ENCODE measurements at regions not wholly inside any gene's neighbourhood (a gene's known extent, or its start where the extent isn't known, plus 50 kb on each side); places are given as distances from the start of the nearest gene placed in this dataset.

GRCh38 chr3:43159131-43159875 is 53.4 kb upstream of the POMGNT2 start:
- no peak for ATAC-seq
- Mint-ChIP-seq H3K27ac (no peak overlapping the region), H3K4me3 (no peak overlapping the region), H3K9me3 (no peaks in the 10 kb centered on the region), H3K36me3 (no peaks in the 10 kb centered on the region), H3K4me1 (peaks cover 22% of the 10 kb centered on the region)
- peak in 1 of 2 donors; percentile 45 for DNase-seq (ENCODE audit: low spot score in 2 of 2)

- no peaks in the 10 kb centered on the region for H3K36me3 Mint-ChIP-seq
- H3K4me1 Mint-ChIP-seq = peaks cover 6% of the 10 kb centered on the region
- no peak for ATAC-seq
- peak in 1 of 2 donors; percentile 26 for DNase-seq (ENCODE audit: low spot score in 2 of 2)
- no peaks in the 10 kb centered on the region for H3K9me3 Mint-ChIP-seq
- no peak overlapping the region for H3K27ac Mint-ChIP-seq
- no peak overlapping the region for H3K4me3 Mint-ChIP-seq
Measured at GRCh38 chr3:43156812-43157455, 51.1 kb upstream of the POMGNT2 start.

DNA sequence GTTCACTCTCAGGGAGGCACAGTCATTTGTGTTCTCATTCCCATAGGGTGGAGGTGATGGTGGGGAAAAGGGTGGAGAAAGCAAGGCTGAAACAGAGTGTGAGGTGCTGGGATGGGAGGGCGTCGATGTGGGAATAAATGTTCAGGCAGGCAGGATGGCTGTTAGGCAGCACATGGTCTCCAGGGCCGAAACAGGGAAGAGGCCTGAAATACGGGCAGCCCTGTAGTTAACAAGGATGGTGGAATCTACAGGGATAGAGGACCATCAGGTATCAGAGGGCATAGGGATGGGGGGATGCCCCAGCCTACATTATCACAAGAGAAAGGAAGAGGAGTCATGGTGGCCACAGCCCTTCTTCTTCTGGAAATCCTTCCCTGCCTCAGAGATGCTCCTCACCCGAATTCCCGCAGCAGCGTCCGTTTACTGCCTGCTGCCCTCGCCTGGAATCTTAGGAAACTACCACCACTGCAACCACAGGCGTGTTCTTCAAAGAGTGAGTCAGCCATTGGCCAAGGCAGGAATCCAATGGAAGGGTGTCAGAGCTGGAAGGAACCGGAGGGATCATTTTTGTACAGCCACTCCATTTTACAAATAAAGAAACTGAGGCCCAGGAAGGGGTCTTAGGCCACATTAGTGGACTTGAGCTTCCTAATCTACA is 49.7 kb upstream of the POMGNT2 start:
- Mint-ChIP-seq H3K9me3 (no peaks in the 10 kb centered on the region), H3K4me1 (peaks cover 6% of the 10 kb centered on the region), H3K4me3 (no peak overlapping the region), H3K27ac (no peak overlapping the region), H3K36me3 (no peaks in the 10 kb centered on the region)
- peak in 1 of 2 donors; percentile 30 for DNase-seq (ENCODE audit: low spot score in 2 of 2)
- ATAC-seq = no peak

Data from stimulated activated effector memory CD8-positive, alpha-beta T cell treated with anti-CD3 and anti-CD28 coated beads, Interleukin-12 subunit alpha, Interleukin-12 subunit beta, amount 100 ng/mL, for 72 hours (primary cell).